HCT116 (cell line): ENCODE measurements at regions not wholly inside any gene's neighbourhood (a gene's known extent, or its start where the extent isn't known, plus 50 kb on each side); places are given as distances from the start of the nearest gene placed in this dataset.

Experiments used
- ATAC-seq: fragments of 200-7000 bp; cut with Tn5 transposase; 2 replicates; pipeline ENCODE4 v1.9.1; 2020; ENCODE audit warnings: mild to moderate bottlenecking, moderate library complexity
- BruUV-seq: library from RNA; stranded (reverse); fragments of 400-500 nt; replicated peaks from 2 replicates; lab custom pipeline; 2021; lab: Mats Ljungman, UMichigan
- CTCF ChIA-PET: fragments of 300-600 bp; sonication (Branson Sonifier 250); formaldehyde crosslinking; loops from one replicate; lab custom pipeline; 2021; ENCODE audit warnings: antibody characterized with exemption; lab: Charles Lee
- POLR2A ChIA-PET: fragments of 300-600, 350-600 bp; sonication (Branson Sonifier 250); formaldehyde crosslinking; loops from one replicate; lab custom pipeline; 2021; ENCODE audit warnings: antibody characterized with exemption; lab: Charles Lee
- RAD21 ChIA-PET, 2 experiments: fragments of 300-600 bp; sonication (Branson Sonifier 250); formaldehyde crosslinking; loops; one replicate each; lab custom pipeline; 2023; ENCODE audit warnings: low total read pairs in 2 of 2; ENCODE audit not compliant: uncharacterized antibody in 2 of 2, unreplicated experiment in 2 of 2, low non-redundant PET in 1 of 2; lab: Charles Lee
- DNase-seq: peaks from one replicate; pipeline ENCODE4 v3.0.0-alpha.2; 2010; ENCODE audit warnings: low read depth, low spot score
- H2AFZ ChIP-seq: fragments of 200-600 bp; shearing (Covaris generic), sonication (generic); 2 replicates; pipeline ENCODE4 v1.6.1; 2017; ENCODE audit warnings: low read depth, mixed run types, mixed read lengths, antibody characterized with exemption, low read length; ENCODE audit not compliant: poor library complexity, severe bottlenecking
- H3K27ac ChIP-seq: 2 replicates; pipeline ENCODE4 v1.5.1; 2012; ENCODE audit warnings: low read depth, low read length
- H3K27me3 ChIP-seq: fragments of 200-600 bp; sonication (generic); 2 replicates; pipeline ENCODE4 v1.6.1; 2016; ENCODE audit warnings: mixed run types, low read length, mixed read lengths; ENCODE audit not compliant: insufficient read depth
- H3K36me3 ChIP-seq, 2 experiments: fragments of 200-500 bp in 1 of 2; fragments of 200-600 bp in 1 of 2; sonication (Bioruptor generic) in 1 of 2; sonication (generic) in 1 of 2; 2 replicates each; pipeline versions ENCODE4 v1.5.1 to v1.6.1; 2014 to 2016; ENCODE audit warnings: low read length in 2 of 2, inconsistent platforms in 1 of 2, mixed read lengths in 1 of 2, mixed run types in 1 of 2; ENCODE audit not compliant: insufficient read depth in 2 of 2, control insufficient read depth in 1 of 2
- H3K4me1 ChIP-seq, 2 experiments: fragments of 200-600 bp in 1 of 2; sonication (generic) in 1 of 2; 2 replicates each; pipeline versions ENCODE4 v1.5.1 to v1.6.1; 2012 to 2017; ENCODE audit warnings: low read length in 2 of 2, inconsistent platforms in 1 of 2, mild to moderate bottlenecking in 1 of 2, mixed read lengths in 1 of 2, mixed run types in 1 of 2, moderate library complexity in 1 of 2; ENCODE audit not compliant: insufficient read depth in 2 of 2, control insufficient read depth in 1 of 2
- H3K4me2 ChIP-seq: fragments of 200-600 bp; sonication (generic); 2 replicates; pipeline ENCODE4 v1.6.1; 2017; ENCODE audit warnings: mixed run types, low read length, mixed read lengths
- H3K4me3 ChIP-seq, 2 experiments: fragments of 200-600 bp in 1 of 2; sonication (generic) in 1 of 2; replicated peaks in 1 of 2; 2 replicates each; pipeline ENCODE4 v1.5.1; 2011 to 2016; ENCODE audit warnings: low read length in 2 of 2, control low read depth in 1 of 2, low read depth in 1 of 2, mild to moderate bottlenecking in 1 of 2, mixed read lengths in 1 of 2, mixed run types in 1 of 2
- H3K79me2 ChIP-seq: fragments of 200-600 bp; sonication (generic); 2 replicates; pipeline ENCODE4 v1.6.1; 2017; ENCODE audit warnings: mild to moderate bottlenecking, mixed run types, low read length, moderate library complexity, mixed read lengths; ENCODE audit not compliant: insufficient read depth
- H3K9ac ChIP-seq: fragments of 200-600 bp; sonication (generic); 2 replicates; pipeline ENCODE4 v1.6.1; 2016; ENCODE audit warnings: low read length, mixed read lengths
- H3K9me2 ChIP-seq: fragments of 200-600 bp; sonication (generic), shearing (Covaris generic); 2 replicates; pipeline ENCODE4 v1.6.1; 2017; ENCODE audit warnings: mixed run types, mild to moderate bottlenecking, moderate library complexity; ENCODE audit not compliant: insufficient read depth
- H3K9me3 ChIP-seq, 2 experiments: fragments of 200-500 bp in 1 of 2; fragments of 200-600 bp in 1 of 2; sonication (Bioruptor generic) in 1 of 2; sonication (generic) in 1 of 2; 2 replicates each; pipeline ENCODE4 v1.6.1; 2014 to 2017; ENCODE audit warnings: low read length in 2 of 2, mixed read lengths in 2 of 2, inconsistent platforms in 1 of 2, low read depth in 1 of 2, mild to moderate bottlenecking in 1 of 2, mixed run types in 1 of 2, moderate library complexity in 1 of 2; ENCODE audit not compliant: control insufficient read depth in 1 of 2, insufficient read depth in 1 of 2
- H4K20me1 ChIP-seq: fragments of 200-600 bp; sonication (generic), shearing (Covaris generic); 2 replicates; pipeline ENCODE4 v1.6.1; 2017; ENCODE audit warnings: mixed run types, mild to moderate bottlenecking, moderate library complexity; ENCODE audit not compliant: insufficient read depth
- ATF3 ChIP-seq: IDR thresholded peaks from 2 replicates; pipeline ENCODE4 v1.6.1; 2012
- CBX3 ChIP-seq: IDR thresholded peaks from 2 replicates; pipeline ENCODE4 v1.6.1; 2012; ENCODE audit warnings: low read depth
- CEBPB ChIP-seq: IDR thresholded peaks from 2 replicates; pipeline ENCODE4 v1.6.1; 2012; ENCODE audit warnings: low read depth
- EGR1 ChIP-seq: IDR thresholded peaks from 2 replicates; pipeline ENCODE4 v1.6.1; 2012; ENCODE audit warnings: low read depth
- ELF1 ChIP-seq: IDR thresholded peaks from 2 replicates; pipeline ENCODE4 v1.6.1; 2012; ENCODE audit warnings: low read depth, borderline replicate concordance
- POLR2AphosphoS5 ChIP-seq: IDR thresholded peaks from 2 replicates; pipeline ENCODE4 v1.6.1; 2011; ENCODE audit warnings: mild to moderate bottlenecking, low read depth, low read length, moderate library complexity
- RAD21 ChIP-seq: IDR thresholded peaks from 2 replicates; pipeline ENCODE4 v1.6.1; 2012; ENCODE audit warnings: low read depth, mild to moderate bottlenecking
- TCF7L2 ChIP-seq: IDR thresholded peaks from 2 replicates; pipeline ENCODE4 v1.7.0; 2011; ENCODE audit warnings: borderline replicate concordance, inconsistent platforms; ENCODE audit not compliant: insufficient read depth, insufficient read length; ENCODE audit errors: extremely low read depth
- intact Hi-C: fragments of 100-400 bp; cut with micrococcal nuclease; formaldehyde crosslinking; loops from 2 replicates; pipeline ENCODE4 v1.10.0; 2022
- TF ChIP-seq, protein P1 (sequence below): IDR thresholded peaks from 2 replicates; pipeline ENCODE4 v1.6.1; 2012; ENCODE audit warnings: low read depth

GRCh38 chr5:57675236-57675635, 192.6 kb upstream of the ACTBL2 start:
- H3K9me2 ChIP-seq = no peaks in the 10 kb centered on the region
- no peak for DNase-seq
- H3K9me3 ChIP-seq = no peaks in the 10 kb centered on the region
- CTCF ChIA-PET = no interaction called here
- BruUV-seq = no TSS peak
- no peak overlapping the region for H3K27ac ChIP-seq
- H3K9ac ChIP-seq = no peak overlapping the region
- ATAC-seq = no peak
- H4K20me1 ChIP-seq = no peaks in the 10 kb centered on the region
- intact Hi-C loops = loop anchor here (10.0 kb wide), 1 partner anchor 520 kb away; no protein-coding TSS in a partner anchor
- no peaks in the 10 kb centered on the region for H3K36me3 ChIP-seq
- POLR2A ChIA-PET = no interaction called here
- H3K4me3 ChIP-seq = no peak overlapping the region
- peaks cover 0 to 5% of the 10 kb centered on the region in 2 experiments; a peak in 1 of 4 replicates for H3K4me1 ChIP-seq
- H3K4me2 ChIP-seq = no peak overlapping the region
- no peak for TF ChIP-seq EGR1
- TF ChIP-seq TCF7L2 = no peak
- no peak for TF ChIP-seq ELF1
- no peak for TF ChIP-seq POLR2AphosphoS5
- no peak for TF ChIP-seq ATF3
- no peak for TF ChIP-seq RAD21
- no peak for TF ChIP-seq CBX3
- TF ChIP-seq CEBPB = no peak
- TF ChIP-seq, protein P1, sequence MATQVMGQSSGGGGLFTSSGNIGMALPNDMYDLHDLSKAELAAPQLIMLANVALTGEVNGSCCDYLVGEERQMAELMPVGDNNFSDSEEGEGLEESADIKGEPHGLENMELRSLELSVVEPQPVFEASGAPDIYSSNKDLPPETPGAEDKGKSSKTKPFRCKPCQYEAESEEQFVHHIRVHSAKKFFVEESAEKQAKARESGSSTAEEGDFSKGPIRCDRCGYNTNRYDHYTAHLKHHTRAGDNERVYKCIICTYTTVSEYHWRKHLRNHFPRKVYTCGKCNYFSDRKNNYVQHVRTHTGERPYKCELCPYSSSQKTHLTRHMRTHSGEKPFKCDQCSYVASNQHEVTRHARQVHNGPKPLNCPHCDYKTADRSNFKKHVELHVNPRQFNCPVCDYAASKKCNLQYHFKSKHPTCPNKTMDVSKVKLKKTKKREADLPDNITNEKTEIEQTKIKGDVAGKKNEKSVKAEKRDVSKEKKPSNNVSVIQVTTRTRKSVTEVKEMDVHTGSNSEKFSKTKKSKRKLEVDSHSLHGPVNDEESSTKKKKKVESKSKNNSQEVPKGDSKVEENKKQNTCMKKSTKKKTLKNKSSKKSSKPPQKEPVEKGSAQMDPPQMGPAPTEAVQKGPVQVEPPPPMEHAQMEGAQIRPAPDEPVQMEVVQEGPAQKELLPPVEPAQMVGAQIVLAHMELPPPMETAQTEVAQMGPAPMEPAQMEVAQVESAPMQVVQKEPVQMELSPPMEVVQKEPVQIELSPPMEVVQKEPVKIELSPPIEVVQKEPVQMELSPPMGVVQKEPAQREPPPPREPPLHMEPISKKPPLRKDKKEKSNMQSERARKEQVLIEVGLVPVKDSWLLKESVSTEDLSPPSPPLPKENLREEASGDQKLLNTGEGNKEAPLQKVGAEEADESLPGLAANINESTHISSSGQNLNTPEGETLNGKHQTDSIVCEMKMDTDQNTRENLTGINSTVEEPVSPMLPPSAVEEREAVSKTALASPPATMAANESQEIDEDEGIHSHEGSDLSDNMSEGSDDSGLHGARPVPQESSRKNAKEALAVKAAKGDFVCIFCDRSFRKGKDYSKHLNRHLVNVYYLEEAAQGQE = no peak
- RAD21 ChIA-PET = no interaction called here
- H3K27me3 ChIP-seq = no peaks in the 10 kb centered on the region
- no peaks in the 10 kb centered on the region for H3K79me2 ChIP-seq
- no peak overlapping the region for H2AFZ ChIP-seq
